OCI-LY1 (cell line): ENCODE measurements at regions not wholly inside any gene's neighbourhood (a gene's known extent, or its start where the extent isn't known, plus 50 kb on each side); places are given as distances from the start of the nearest gene placed in this dataset.
"Not testable (repeated sequence)": the region's sequence is repeated elsewhere in the genome, so short reads cannot be mapped to it uniquely, and the experiment has no call there.

Source experiments
- H2AFZ ChIP-seq: fragments of 200-600 bp; sonication (generic), shearing (Covaris generic); 2 replicates; pipeline ENCODE4 v1.6.0; 2014; ENCODE audit warnings: antibody characterized with exemption, mild to moderate bottlenecking, low read length
- H3F3A ChIP-seq: fragments of 200-600 bp; sonication (generic), shearing (Covaris generic); 2 replicates; pipeline ENCODE4 v1.6.0; 2014; ENCODE audit warnings: mild to moderate bottlenecking, antibody characterized with exemption, low read length, moderate library complexity; ENCODE audit not compliant: insufficient read depth
- H3K27ac ChIP-seq: fragments of 200-600 bp; sonication (generic); 2 replicates; pipeline ENCODE4 v1.5.1; 2014; ENCODE audit warnings: low read length, mixed run types, mild to moderate bottlenecking, low read depth; ENCODE audit not compliant: poor library complexity, severe bottlenecking
- H3K27me3 ChIP-seq: fragments of 200-600 bp; sonication (generic); 2 replicates; pipeline ENCODE4 v1.6.0; 2014; ENCODE audit warnings: antibody characterized with exemption, mild to moderate bottlenecking, low read length, moderate library complexity; ENCODE audit not compliant: insufficient read depth
- H3K36me3 ChIP-seq: fragments of 200-600 bp; sonication (generic); 2 replicates; pipeline ENCODE4 v1.6.1; 2014; ENCODE audit warnings: mild to moderate bottlenecking, antibody characterized with exemption, low read length, moderate library complexity, mixed read lengths; ENCODE audit not compliant: insufficient read depth
- H3K4me1 ChIP-seq: fragments of 200-600 bp; sonication (generic); 2 replicates; pipeline ENCODE4 v1.5.1; 2014; ENCODE audit warnings: mild to moderate bottlenecking, low read length, moderate library complexity; ENCODE audit not compliant: insufficient read depth, severe bottlenecking
- H3K4me2 ChIP-seq: fragments of 200-600 bp; sonication (generic), shearing (Covaris generic); 2 replicates; pipeline ENCODE4 v1.6.1; 2014; ENCODE audit warnings: low read length
- H3K4me3 ChIP-seq: fragments of 200-600 bp; sonication (generic); 2 replicates; pipeline ENCODE4 v1.5.1; 2014; ENCODE audit warnings: low read length, low read depth, mild to moderate bottlenecking, mixed read lengths; ENCODE audit not compliant: poor library complexity, severe bottlenecking
- H3K79me2 ChIP-seq: fragments of 200-600 bp; shearing (Covaris generic); 2 replicates; pipeline ENCODE4 v1.6.1; 2016; ENCODE audit warnings: mixed run types, low read length, mixed read lengths; ENCODE audit not compliant: insufficient read depth
- H3K9ac ChIP-seq: fragments of 200-600 bp; sonication (generic), shearing (Covaris generic); 2 replicates; pipeline ENCODE4 v1.6.1; 2014; ENCODE audit warnings: mild to moderate bottlenecking, low read length, mixed read lengths
- H3K9me2 ChIP-seq: fragments of 200-600 bp; sonication (generic), shearing (Covaris generic); 2 replicates; pipeline ENCODE4 v1.6.1; 2014; ENCODE audit warnings: low read depth, mild to moderate bottlenecking, low read length, mixed read lengths
- H3K9me3 ChIP-seq: fragments of 200-600 bp; shearing (Covaris generic); 2 replicates; pipeline ENCODE4 v1.6.1; 2014; ENCODE audit warnings: low read length, mixed read lengths
- H4K20me1 ChIP-seq: fragments of 200-600 bp; sonication (generic), shearing (Covaris generic); 2 replicates; pipeline ENCODE4 v1.6.0; 2016; ENCODE audit warnings: mild to moderate bottlenecking, low read length; ENCODE audit not compliant: insufficient read depth
- EZH2 ChIP-seq: fragments of 200-600 bp; sonication (generic), shearing (Covaris generic); IDR thresholded peaks from 2 replicates; pipeline ENCODE4 v1.8.0; 2017; ENCODE audit warnings: borderline replicate concordance, mixed run types, mild to moderate bottlenecking, antibody characterized with exemption, low read length, moderate library complexity, mixed read lengths
- TF ChIP-seq, protein P1 (sequence below): fragments of 200-600 bp; sonication (generic), shearing (Covaris generic); IDR thresholded peaks from 2 replicates; pipeline ENCODE4 v1.5.1; 2017; ENCODE audit warnings: mild to moderate bottlenecking, antibody characterized with exemption, low read length, moderate library complexity, mixed read lengths

DNA sequence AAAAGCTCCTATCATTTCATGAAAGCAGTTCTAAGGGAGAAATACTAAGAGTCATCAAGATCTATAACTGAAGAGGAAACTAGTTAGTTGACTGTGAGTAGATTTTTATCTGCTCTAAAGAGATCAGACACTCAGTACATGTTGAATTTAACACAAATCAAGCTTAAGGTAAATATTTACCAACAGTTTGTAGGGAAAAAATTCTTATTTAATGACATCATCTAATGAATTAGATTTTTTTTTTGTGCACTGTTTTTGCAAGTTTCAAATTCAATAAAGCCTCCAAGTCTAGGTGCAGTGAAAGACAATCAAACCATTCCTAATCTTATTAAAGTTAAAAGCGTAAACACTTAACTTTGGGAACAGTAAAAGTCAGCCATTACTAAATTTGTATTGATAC, 93.0 kb upstream of the PRKD1 start:
- no peak for TF ChIP-seq EZH2
- TF ChIP-seq, protein P1, sequence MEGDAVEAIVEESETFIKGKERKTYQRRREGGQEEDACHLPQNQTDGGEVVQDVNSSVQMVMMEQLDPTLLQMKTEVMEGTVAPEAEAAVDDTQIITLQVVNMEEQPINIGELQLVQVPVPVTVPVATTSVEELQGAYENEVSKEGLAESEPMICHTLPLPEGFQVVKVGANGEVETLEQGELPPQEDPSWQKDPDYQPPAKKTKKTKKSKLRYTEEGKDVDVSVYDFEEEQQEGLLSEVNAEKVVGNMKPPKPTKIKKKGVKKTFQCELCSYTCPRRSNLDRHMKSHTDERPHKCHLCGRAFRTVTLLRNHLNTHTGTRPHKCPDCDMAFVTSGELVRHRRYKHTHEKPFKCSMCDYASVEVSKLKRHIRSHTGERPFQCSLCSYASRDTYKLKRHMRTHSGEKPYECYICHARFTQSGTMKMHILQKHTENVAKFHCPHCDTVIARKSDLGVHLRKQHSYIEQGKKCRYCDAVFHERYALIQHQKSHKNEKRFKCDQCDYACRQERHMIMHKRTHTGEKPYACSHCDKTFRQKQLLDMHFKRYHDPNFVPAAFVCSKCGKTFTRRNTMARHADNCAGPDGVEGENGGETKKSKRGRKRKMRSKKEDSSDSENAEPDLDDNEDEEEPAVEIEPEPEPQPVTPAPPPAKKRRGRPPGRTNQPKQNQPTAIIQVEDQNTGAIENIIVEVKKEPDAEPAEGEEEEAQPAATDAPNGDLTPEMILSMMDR, result no peak
- H3K9ac ChIP-seq, result no peak overlapping the region
- no peaks in the 10 kb centered on the region for H3K9me3 ChIP-seq

DNA sequence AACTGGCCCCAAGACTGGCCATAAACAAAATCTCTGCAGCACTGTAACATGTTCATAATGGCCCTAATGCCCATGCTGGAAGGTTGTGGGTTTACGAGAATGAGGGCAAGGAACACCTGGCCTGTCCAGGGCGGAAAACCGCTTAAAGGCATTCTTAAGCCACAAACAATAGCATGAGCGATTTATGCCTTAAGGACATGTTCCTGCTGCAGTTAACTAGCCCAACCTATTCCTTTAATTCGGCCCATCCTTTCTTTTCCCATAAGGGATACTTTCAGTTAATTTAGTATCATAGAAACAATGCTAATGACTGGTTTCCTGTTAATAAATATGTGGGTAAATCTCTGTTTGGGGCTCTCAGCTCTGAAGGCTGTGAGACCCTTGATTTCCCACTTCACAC, 95.7 kb upstream of the PRKD1 start:
- H3K79me2 ChIP-seq, H3K4me2 ChIP-seq, H4K20me1 ChIP-seq, H3K27ac ChIP-seq, H3K9me2 ChIP-seq, H3F3A ChIP-seq, H3K27me3 ChIP-seq, H2AFZ ChIP-seq, H3K9ac ChIP-seq, H3K4me1 ChIP-seq, H3K4me3 ChIP-seq, H3K36me3 ChIP-seq, H3K9me3 ChIP-seq: not testable (repeated sequence)

More for the DNA sequence above, 93.0 kb upstream of the PRKD1 start:
- H3K4me1 ChIP-seq, result no peaks in the 10 kb centered on the region
- H3K4me3 ChIP-seq, result no peak overlapping the region
- H3K4me2 ChIP-seq, result no peak overlapping the region
- no peaks in the 10 kb centered on the region for H3F3A ChIP-seq
- H4K20me1 ChIP-seq, result no peaks in the 10 kb centered on the region
- no peaks in the 10 kb centered on the region for H3K36me3 ChIP-seq
- no peak overlapping the region for H2AFZ ChIP-seq
- H3K79me2 ChIP-seq, result no peaks in the 10 kb centered on the region
- no peak overlapping the region for H3K27ac ChIP-seq
- no peaks in the 10 kb centered on the region for H3K27me3 ChIP-seq
- no peaks in the 10 kb centered on the region for H3K9me2 ChIP-seq

DNA sequence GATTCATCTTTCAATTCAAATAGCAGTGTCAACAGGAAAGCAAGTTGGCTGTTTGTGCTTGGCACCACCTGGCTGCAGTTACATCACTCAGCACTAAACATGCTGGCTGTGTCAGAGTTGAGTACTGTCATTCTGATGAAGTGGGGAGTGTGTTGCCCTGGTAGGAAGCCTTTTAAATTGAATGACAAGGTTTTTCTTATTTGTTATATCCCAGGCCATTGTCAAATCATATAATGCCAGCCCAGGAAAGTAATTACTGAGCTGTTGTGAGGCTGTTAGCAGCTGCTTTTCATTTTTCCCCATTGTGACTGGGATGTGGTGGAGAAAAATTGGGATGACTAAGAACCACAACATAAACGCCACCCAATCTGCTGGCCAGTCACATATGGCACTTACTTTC, 106.5 kb upstream of the PRKD1 start:
- H3K27me3 ChIP-seq, result no peaks in the 10 kb centered on the region

DNA sequence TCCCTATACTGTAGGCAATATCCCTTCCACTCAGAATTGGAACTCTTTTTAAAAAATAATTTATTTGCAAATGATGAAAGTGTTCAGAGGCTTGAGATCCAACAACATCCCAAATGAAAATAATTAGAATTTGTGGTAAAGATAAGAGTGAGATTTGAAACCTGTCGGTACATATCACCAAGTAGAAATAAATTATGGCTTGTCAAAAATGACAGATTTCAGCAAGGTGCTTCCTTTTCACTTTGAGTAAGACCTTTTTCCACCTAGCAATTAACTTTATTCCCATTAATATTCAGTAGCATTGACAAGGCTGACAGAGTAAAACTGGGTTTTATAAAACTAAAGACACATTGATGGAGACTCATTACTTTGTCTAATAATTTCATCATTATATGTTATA, 107.7 kb upstream of the PRKD1 start:
- H3F3A ChIP-seq, result no peaks in the 10 kb centered on the region
- no peaks in the 10 kb centered on the region for H3K4me1 ChIP-seq
- no peak overlapping the region for H3K4me2 ChIP-seq
- H3K9me2 ChIP-seq, result no peaks in the 10 kb centered on the region
- no peaks in the 10 kb centered on the region for H3K79me2 ChIP-seq
- no peaks in the 10 kb centered on the region for H4K20me1 ChIP-seq
- no peak overlapping the region for H3K9ac ChIP-seq
- no peaks in the 10 kb centered on the region for H3K36me3 ChIP-seq
- H3K4me3 ChIP-seq, result no peak overlapping the region
- TF ChIP-seq, protein P1, result no peak
- TF ChIP-seq EZH2, result no peak
- no peak overlapping the region for H3K27ac ChIP-seq
- no peaks in the 10 kb centered on the region for H3K27me3 ChIP-seq
- no peaks in the 10 kb centered on the region for H3K9me3 ChIP-seq
- H2AFZ ChIP-seq, result no peak overlapping the region

More for the DNA sequence above, 106.5 kb upstream of the PRKD1 start:
- no peak overlapping the region for H3K4me3 ChIP-seq
- no peaks in the 10 kb centered on the region for H3K79me2 ChIP-seq
- H3K27ac ChIP-seq, result no peak overlapping the region
- H3K9me3 ChIP-seq, result no peaks in the 10 kb centered on the region
- H3K9ac ChIP-seq, result no peak overlapping the region
- H3K4me2 ChIP-seq, result no peak overlapping the region
- H3K36me3 ChIP-seq, result no peaks in the 10 kb centered on the region
- H4K20me1 ChIP-seq, result no peaks in the 10 kb centered on the region
- H3K9me2 ChIP-seq, result no peaks in the 10 kb centered on the region
- no peak overlapping the region for H2AFZ ChIP-seq
- TF ChIP-seq, protein P1, result no peak
- TF ChIP-seq EZH2, result no peak
- H3F3A ChIP-seq, result no peaks in the 10 kb centered on the region
- H3K4me1 ChIP-seq, result no peaks in the 10 kb centered on the region
